Mesendoderm (in vitro differentiated cells): ENCODE measurements at regions not wholly inside any gene's neighbourhood (a gene's known extent, or its start where the extent isn't known, plus 50 kb on each side); places are given as distances from the start of the nearest gene placed in this dataset.

Experiments used
- DNase-seq: peaks from one replicate; pipeline ENCODE4 v3.0.0; 2013
- H2AK5ac ChIP-seq: 2 replicates; pipeline ENCODE4 v1.6.1; 2013; ENCODE audit warnings: low read length, inconsistent platforms
- H2BK120ac ChIP-seq: 2 replicates; pipeline ENCODE4 v1.6.1; 2013; ENCODE audit warnings: low read depth, mild to moderate bottlenecking, low read length, moderate library complexity, mixed read lengths
- H2BK15ac ChIP-seq: replicated peaks from 2 replicates; pipeline ENCODE4 v1.6.1; 2013; ENCODE audit warnings: low read depth, mild to moderate bottlenecking, moderate library complexity
- H2BK5ac ChIP-seq: 2 replicates; pipeline ENCODE4 v1.6.1; 2013; ENCODE audit warnings: low read length, inconsistent platforms
- H3K18ac ChIP-seq: 2 replicates; pipeline ENCODE4 v1.6.1; 2013; ENCODE audit warnings: mild to moderate bottlenecking, low read length, mixed read lengths
- H3K23ac ChIP-seq: one replicate; pipeline ENCODE4 v1.6.1; 2013; ENCODE audit warnings: low read length
- H3K27ac ChIP-seq: 2 replicates; pipeline ENCODE4 v1.5.1; 2013; ENCODE audit warnings: low read depth, mild to moderate bottlenecking, inconsistent platforms, low read length, moderate library complexity
- H3K27me3 ChIP-seq: 2 replicates; pipeline ENCODE4 v1.6.1; 2013; ENCODE audit warnings: low read length, control low read depth, mild to moderate bottlenecking, inconsistent platforms; ENCODE audit not compliant: insufficient read depth, poor library complexity
- H3K36me3 ChIP-seq: 2 replicates; pipeline ENCODE4 v1.6.1; 2013; ENCODE audit warnings: low read length, inconsistent platforms; ENCODE audit not compliant: control insufficient read depth, insufficient read depth
- H3K4ac ChIP-seq: one replicate; pipeline ENCODE4 v1.6.1; 2013; ENCODE audit warnings: low read depth, mild to moderate bottlenecking, low read length, moderate library complexity
- H3K4me1 ChIP-seq: 2 replicates; pipeline ENCODE4 v1.6.1; 2013; ENCODE audit warnings: low read depth, low read length, inconsistent platforms; ENCODE audit not compliant: control insufficient read depth
- H3K4me2 ChIP-seq: 2 replicates; pipeline ENCODE4 v1.6.1; 2013; ENCODE audit warnings: low read length
- H3K4me3 ChIP-seq: 2 replicates; pipeline ENCODE4 v1.5.1; 2013; ENCODE audit warnings: mild to moderate bottlenecking, low read length
- H3K56ac ChIP-seq: one replicate; pipeline ENCODE4 v1.6.1; 2013; ENCODE audit warnings: low read length
- H3K79me1 ChIP-seq: 2 replicates; pipeline ENCODE4 v1.6.1; 2013; ENCODE audit warnings: low read length, inconsistent platforms
- H3K79me2 ChIP-seq: 2 replicates; pipeline ENCODE4 v1.6.1; 2013; ENCODE audit warnings: mild to moderate bottlenecking, low read length; ENCODE audit not compliant: control insufficient read depth, insufficient read depth
- H3K9ac ChIP-seq: 2 replicates; pipeline ENCODE4 v1.6.1; 2013; ENCODE audit warnings: low read length, inconsistent platforms
- H4K5ac ChIP-seq: one replicate; pipeline ENCODE4 v1.6.1; 2013; ENCODE audit warnings: low read length
- H4K8ac ChIP-seq: one replicate; pipeline ENCODE4 v1.6.1; 2013; ENCODE audit warnings: low read depth, mild to moderate bottlenecking, control low read depth, low read length, moderate library complexity
- WGBS: extraction: QIAGEN DNeasy Blood & Tissue Kit; methylation state at CpG from one replicate; pipeline ENCODE4 v1.1.7; 2013; ENCODE audit warnings: low lambda C conversion rate, missing lambda C conversion rate; ENCODE audit not compliant: insufficient coverage; ENCODE audit errors: extremely low coverage; 5-methylcytosine and 5-hydroxymethylcytosine counted together

- no peak overlapping the region for H2BK15ac ChIP-seq
- H3K4ac ChIP-seq = no peak overlapping the region
- no peak overlapping the region for H3K9ac ChIP-seq
- H4K8ac ChIP-seq = no peak overlapping the region
- no peak overlapping the region for H3K27ac ChIP-seq
- H3K23ac ChIP-seq = no peak overlapping the region
- no peaks in the 10 kb centered on the region for H3K36me3 ChIP-seq
- no peak for DNase-seq
- H3K4me2 ChIP-seq = no peak overlapping the region
- no peak overlapping the region for H2BK5ac ChIP-seq
- no CpG with 5 or more reads among the region's 13 CpGs for WGBS
- H3K79me2 ChIP-seq = no peaks in the 10 kb centered on the region
- no peak overlapping the region for H3K56ac ChIP-seq
- H3K18ac ChIP-seq = no peak overlapping the region
- no peak overlapping the region for H2BK120ac ChIP-seq
- peaks cover 17% of the 10 kb centered on the region for H3K27me3 ChIP-seq
- H3K79me1 ChIP-seq = no peaks in the 10 kb centered on the region
- no peaks in the 10 kb centered on the region for H3K4me1 ChIP-seq
- no peak overlapping the region for H2AK5ac ChIP-seq
- H4K5ac ChIP-seq = no peak overlapping the region
- H3K4me3 ChIP-seq = no peak overlapping the region
Measured at GRCh38 chr20:63096681-63097335, 90.0 kb upstream of the BHLHE23 start.

DNA sequence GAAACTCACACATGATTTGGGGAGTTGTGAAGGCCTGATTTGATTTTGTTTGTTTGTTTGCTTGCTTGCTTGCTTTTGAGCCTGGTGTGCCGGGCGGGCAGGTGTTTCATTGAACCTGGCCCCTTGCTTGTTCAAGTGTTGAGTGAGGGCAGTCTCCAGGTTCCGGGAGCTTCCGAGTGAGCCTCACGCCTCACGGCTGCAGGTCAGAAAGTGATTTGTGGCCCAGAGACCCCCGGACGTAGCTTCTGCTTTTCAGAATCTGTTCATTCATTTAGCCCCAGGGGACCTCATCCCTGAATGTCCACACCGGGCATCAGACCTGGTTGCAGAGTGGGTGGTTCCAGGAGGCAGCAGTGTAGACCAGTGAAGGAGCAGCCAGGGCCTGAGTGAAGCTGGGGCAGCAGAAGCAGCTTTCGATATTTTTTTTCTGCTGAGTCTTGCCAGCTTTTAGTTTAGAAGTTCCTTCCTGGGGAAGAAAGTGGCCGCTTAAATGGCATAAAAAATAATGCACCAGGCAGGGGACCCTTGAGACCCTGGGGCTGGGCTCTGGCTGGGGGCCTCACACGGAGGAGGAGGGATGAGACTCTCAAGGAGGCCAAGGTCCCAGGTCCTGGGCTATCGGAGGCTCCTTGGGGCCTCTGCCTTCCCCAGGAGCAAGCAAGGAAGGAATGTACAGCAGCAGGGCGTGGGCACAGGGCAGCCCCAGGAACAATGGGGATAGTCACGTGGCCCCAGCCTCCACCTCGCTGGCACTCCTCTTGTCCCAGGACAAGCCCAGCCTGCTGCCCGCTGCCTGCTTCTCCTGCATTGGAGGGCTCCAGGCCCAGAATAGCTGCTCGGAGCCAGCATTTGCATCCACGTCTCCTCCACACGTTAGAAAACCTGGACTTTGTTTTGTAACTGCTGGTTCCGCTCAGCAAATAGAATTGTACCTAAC is 89.2 kb upstream of the BHLHE23 start:
- Histone ChIP-seq H3K27me3 (peaks cover 12% of the 10 kb centered on the region), H3K4me2 (no peak overlapping the region), H3K9ac (no peak overlapping the region), H3K36me3 (no peaks in the 10 kb centered on the region), H2BK120ac (no peak overlapping the region), H2BK5ac (no peak overlapping the region), H4K8ac (no peak overlapping the region), H3K4me1 (no peaks in the 10 kb centered on the region), H2BK15ac (no peak overlapping the region), H3K18ac (no peak overlapping the region), H3K56ac (no peak overlapping the region), H4K5ac (no peak overlapping the region), H3K4ac (no peak overlapping the region), H2AK5ac (no peak overlapping the region), H3K79me1 (no peaks in the 10 kb centered on the region), H3K27ac (no peak overlapping the region), H3K4me3 (no peak overlapping the region), H3K79me2 (no peaks in the 10 kb centered on the region), H3K23ac (no peak overlapping the region)
- DNase-seq = no peak
- WGBS = no CpG with 5 or more reads among the region's 21 CpGs

DNA sequence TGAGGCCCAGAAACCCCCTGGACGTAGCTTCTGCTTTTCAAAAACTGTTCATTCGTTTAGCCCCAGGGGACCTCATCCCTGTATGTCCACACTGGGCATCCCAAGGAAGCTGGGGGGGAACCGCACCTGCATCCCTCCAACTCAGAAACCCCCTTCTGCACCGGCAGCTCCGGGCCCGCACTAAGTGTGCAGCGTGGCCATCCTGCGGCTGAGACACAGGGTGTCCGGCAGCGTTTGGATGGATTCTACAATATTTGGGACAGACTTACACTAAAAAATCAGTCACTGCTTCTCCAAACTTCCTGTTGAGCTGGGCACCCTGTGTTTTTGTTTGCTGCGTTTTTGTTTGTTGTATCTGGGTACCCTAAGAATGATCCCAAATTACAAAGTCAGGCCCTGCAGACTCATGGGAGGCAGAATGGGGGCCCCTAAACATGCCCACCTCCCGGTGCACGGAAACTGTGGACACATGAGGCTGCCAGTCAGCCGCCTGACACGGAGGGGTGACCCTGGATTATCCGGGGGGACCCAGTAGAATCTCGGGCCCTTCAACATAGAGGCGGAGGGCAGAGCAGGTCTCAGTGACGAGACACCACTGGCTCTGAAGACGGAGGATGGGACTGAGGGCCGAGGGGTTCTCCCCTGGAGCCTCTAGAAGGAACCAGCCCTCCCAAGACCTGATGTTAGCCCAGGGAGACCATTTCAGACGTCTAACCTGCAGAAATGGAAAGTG is 88.2 kb upstream of the BHLHE23 start:
- peaks cover 7% of the 10 kb centered on the region for H3K27me3 ChIP-seq

GRCh38 chr20:63093966-63094766 is 87.4 kb upstream of the BHLHE23 start:
- Histone ChIP-seq H2BK120ac (no peak overlapping the region), H2BK15ac (no peak overlapping the region), H3K79me1 (no peaks in the 10 kb centered on the region), H3K56ac (peak overlapping the region; percentile 15), H2AK5ac (no peak overlapping the region), H3K27me3 (peaks cover 2% of the 10 kb centered on the region), H4K8ac (no peak overlapping the region), H3K4me3 (no peak overlapping the region), H4K5ac (no peak overlapping the region), H3K18ac (no peak overlapping the region), H3K4ac (no peak overlapping the region), H2BK5ac (no peak overlapping the region), H3K9ac (no peak overlapping the region), H3K23ac (no peak overlapping the region), H3K36me3 (no peaks in the 10 kb centered on the region), H3K4me1 (no peaks in the 10 kb centered on the region), H3K79me2 (no peaks in the 10 kb centered on the region), H3K27ac (no peak overlapping the region), H3K4me2 (no peak overlapping the region)
- no peak for DNase-seq
- no CpG with 5 or more reads among the region's 37 CpGs for WGBS

More for the DNA sequence above, 88.2 kb upstream of the BHLHE23 start:
- Histone ChIP-seq H3K79me2 (no peaks in the 10 kb centered on the region), H4K5ac (no peak overlapping the region), H2BK120ac (no peak overlapping the region), H2BK5ac (no peak overlapping the region), H2BK15ac (no peak overlapping the region), H2AK5ac (no peak overlapping the region), H3K23ac (no peak overlapping the region), H3K9ac (no peak overlapping the region), H3K27ac (no peak overlapping the region), H3K79me1 (no peaks in the 10 kb centered on the region), H3K4ac (no peak overlapping the region), H3K4me1 (no peaks in the 10 kb centered on the region), H3K36me3 (no peaks in the 10 kb centered on the region), H3K18ac (no peak overlapping the region), H3K56ac (no peak overlapping the region), H3K4me2 (no peak overlapping the region), H4K8ac (no peak overlapping the region), H3K4me3 (no peak overlapping the region)
- WGBS = no CpG with 5 or more reads among the region's 22 CpGs
- no peak for DNase-seq

GRCh38 chr20:63092660-63093215 is 86.0 kb upstream of the BHLHE23 start:
- Histone ChIP-seq H2BK5ac (no peak overlapping the region), H3K79me1 (no peaks in the 10 kb centered on the region), H3K4me3 (no peak overlapping the region), H2AK5ac (no peak overlapping the region), H3K27me3 (no peaks in the 10 kb centered on the region), H2BK120ac (no peak overlapping the region), H4K8ac (no peak overlapping the region), H3K79me2 (no peaks in the 10 kb centered on the region), H3K23ac (no peak overlapping the region), H3K18ac (no peak overlapping the region), H2BK15ac (no peak overlapping the region), H3K36me3 (no peaks in the 10 kb centered on the region), H3K9ac (no peak overlapping the region), H3K4ac (no peak overlapping the region), H3K4me1 (no peaks in the 10 kb centered on the region), H3K56ac (no peak overlapping the region), H4K5ac (no peak overlapping the region), H3K4me2 (no peak overlapping the region), H3K27ac (no peak overlapping the region)
- no peak for DNase-seq
- no CpG with 5 or more reads among the region's 25 CpGs for WGBS
